Gastrocnemius medialis (tissue), 4 donors: ENCODE measurements at regions not wholly inside any gene's neighbourhood (a gene's known extent, or its start where the extent isn't known, plus 50 kb on each side); places are given as distances from the start of the nearest gene placed in this dataset.

ENCODE experiments used
- POLR2A ChIP-seq, 2 donors: fragments of 450-650 bp; IDR thresholded peaks; one replicate each; pipeline ENCODE4 v1.6.1; 2017; ENCODE audit warnings: antibody characterized with exemption in 2 of 2, mild to moderate bottlenecking in 2 of 2, moderate library complexity in 2 of 2
- TF ChIP-seq, protein P1 (sequence below), 5 experiments: fragments of 450-650 bp in 3 of 5; fragments of 200-600 bp in 2 of 5; sonication (generic) in 2 of 5; IDR thresholded peaks in 4 of 5; conservative IDR thresholded peaks in 1 of 5; 1 replicate in 4 of 5; 2 replicates in 1 of 5; pipeline ENCODE4 v1.5.1; 2016 to 2019; ENCODE audit warnings: antibody characterized with exemption in 5 of 5, mild to moderate bottlenecking in 3 of 5, moderate library complexity in 3 of 5

DNA sequence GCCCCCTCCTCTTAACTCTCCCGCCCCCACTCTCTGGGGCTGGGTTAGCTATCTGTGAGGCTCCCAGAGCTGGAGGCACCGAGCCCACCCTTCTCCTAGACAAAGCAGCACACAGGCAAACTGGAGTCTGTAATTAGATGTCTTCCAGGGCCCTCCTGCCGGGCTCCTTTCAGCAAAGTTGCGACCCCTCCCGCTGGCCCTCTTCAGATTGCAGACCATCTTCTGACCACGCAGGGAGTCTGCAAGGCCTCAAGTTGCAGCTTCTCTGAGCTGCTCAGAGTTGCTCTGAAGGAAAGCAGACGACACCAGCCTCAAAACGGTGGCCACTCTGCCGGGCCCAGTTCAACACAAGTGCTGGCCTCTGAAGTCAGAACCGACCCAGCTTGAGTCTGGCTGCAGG, 228.4 kb upstream of the COPS8 start:
- TF ChIP-seq, protein P1, sequence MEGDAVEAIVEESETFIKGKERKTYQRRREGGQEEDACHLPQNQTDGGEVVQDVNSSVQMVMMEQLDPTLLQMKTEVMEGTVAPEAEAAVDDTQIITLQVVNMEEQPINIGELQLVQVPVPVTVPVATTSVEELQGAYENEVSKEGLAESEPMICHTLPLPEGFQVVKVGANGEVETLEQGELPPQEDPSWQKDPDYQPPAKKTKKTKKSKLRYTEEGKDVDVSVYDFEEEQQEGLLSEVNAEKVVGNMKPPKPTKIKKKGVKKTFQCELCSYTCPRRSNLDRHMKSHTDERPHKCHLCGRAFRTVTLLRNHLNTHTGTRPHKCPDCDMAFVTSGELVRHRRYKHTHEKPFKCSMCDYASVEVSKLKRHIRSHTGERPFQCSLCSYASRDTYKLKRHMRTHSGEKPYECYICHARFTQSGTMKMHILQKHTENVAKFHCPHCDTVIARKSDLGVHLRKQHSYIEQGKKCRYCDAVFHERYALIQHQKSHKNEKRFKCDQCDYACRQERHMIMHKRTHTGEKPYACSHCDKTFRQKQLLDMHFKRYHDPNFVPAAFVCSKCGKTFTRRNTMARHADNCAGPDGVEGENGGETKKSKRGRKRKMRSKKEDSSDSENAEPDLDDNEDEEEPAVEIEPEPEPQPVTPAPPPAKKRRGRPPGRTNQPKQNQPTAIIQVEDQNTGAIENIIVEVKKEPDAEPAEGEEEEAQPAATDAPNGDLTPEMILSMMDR (IDR thresholded peaks at IDR 0.05 in 4 of 5, conservative IDR thresholded peaks at IDR 0.05 in 1 of 5), result no peak
- no peak for TF ChIP-seq POLR2A (IDR thresholded peaks at IDR 0.05)
